H1 (cell line): ENCODE measurements at regions not wholly inside any gene's neighbourhood (a gene's known extent, or its start where the extent isn't known, plus 50 kb on each side); places are given as distances from the start of the nearest gene placed in this dataset.

Experiments
- BACH1 ChIP-seq: IDR thresholded peaks from 2 replicates; pipeline ENCODE4 v1.6.1; 2012; ENCODE audit warnings: low read length, improper control_type of control experiment
- CEBPB ChIP-seq: IDR thresholded peaks from 2 replicates; pipeline ENCODE4 v1.6.1; 2012; ENCODE audit warnings: low read depth, low read length
- EZH2 ChIP-seq: fragments of 200-600 bp; sonication (generic); IDR thresholded peaks from 2 replicates; pipeline ENCODE4 v1.7.1; 2012; ENCODE audit warnings: low read depth, mild to moderate bottlenecking, moderate library complexity, low read length, inconsistent platforms; ENCODE audit not compliant: severe bottlenecking
- FOSL1 ChIP-seq: IDR thresholded peaks from 2 replicates; pipeline ENCODE4 v1.6.1; 2011; ENCODE audit warnings: mild to moderate bottlenecking, low read depth, low read length, moderate library complexity; ENCODE audit not compliant: insufficient read depth
- HDAC2 ChIP-seq, 2 experiments: fragments of 300-600 bp in 1 of 2; sonication (generic) in 1 of 2; IDR thresholded peaks; 2 replicates each; pipeline ENCODE4 v1.6.1; 2011 to 2012; ENCODE audit warnings: low read depth in 2 of 2, low read length in 2 of 2, mild to moderate bottlenecking in 2 of 2, moderate library complexity in 2 of 2, borderline replicate concordance in 1 of 2, inconsistent platforms in 1 of 2
- JUN ChIP-seq: IDR thresholded peaks from 2 replicates; pipeline ENCODE4 v1.6.1; 2011; ENCODE audit warnings: low read depth, mild to moderate bottlenecking, improper control_type of control experiment, low read length
- POLR2A ChIP-seq, 2 experiments: IDR thresholded peaks; 1 replicate in 1 of 2; 2 replicates in 1 of 2; pipeline ENCODE4 v1.6.1; 2011; ENCODE audit warnings: low read depth in 2 of 2, low read length in 2 of 2, mild to moderate bottlenecking in 2 of 2; ENCODE audit errors: control extremely low read depth in 1 of 2
- RAD21 ChIP-seq, 2 experiments: IDR thresholded peaks in 1 of 2; conservative IDR thresholded peaks in 1 of 2; 2 replicates each; pipeline ENCODE4 v1.6.1; 2011; ENCODE audit warnings: low read depth in 2 of 2, low read length in 2 of 2, improper control_type of control experiment in 1 of 2, inconsistent platforms in 1 of 2, mild to moderate bottlenecking in 1 of 2, moderate library complexity in 1 of 2
- SP1 ChIP-seq: IDR thresholded peaks from 2 replicates; pipeline ENCODE4 v1.6.1; 2011; ENCODE audit warnings: low read depth, low read length
- TAF1 ChIP-seq: IDR thresholded peaks from 2 replicates; pipeline ENCODE4 v1.6.1; 2011; ENCODE audit warnings: mild to moderate bottlenecking, low read depth, low read length
- TBP ChIP-seq: IDR thresholded peaks from 2 replicates; pipeline ENCODE4 v1.6.1; 2011; ENCODE audit warnings: low read depth, low read length, improper control_type of control experiment
- YY1 ChIP-seq: IDR thresholded peaks from 2 replicates; pipeline ENCODE4 v1.6.1; 2011; ENCODE audit warnings: low read depth, mild to moderate bottlenecking, low read length
- ZNF274 ChIP-seq: IDR thresholded peaks from 2 replicates; pipeline ENCODE4 v1.7.0; 2012; ENCODE audit warnings: low read length, borderline replicate concordance; ENCODE audit errors: extremely low read depth
- TF ChIP-seq, protein P1 (sequence below), 3 experiments: IDR thresholded peaks; 1 replicate in 2 of 3; 2 replicates in 1 of 3; pipeline versions ENCODE4 v1.5.1 to v1.6.1; 2011; ENCODE audit warnings: low read length in 3 of 3, mild to moderate bottlenecking in 3 of 3, inconsistent platforms in 2 of 3, low read depth in 1 of 3, moderate library complexity in 1 of 3; ENCODE audit not compliant: insufficient read depth in 1 of 3; ENCODE audit errors: control extremely low read depth in 1 of 3

DNA sequence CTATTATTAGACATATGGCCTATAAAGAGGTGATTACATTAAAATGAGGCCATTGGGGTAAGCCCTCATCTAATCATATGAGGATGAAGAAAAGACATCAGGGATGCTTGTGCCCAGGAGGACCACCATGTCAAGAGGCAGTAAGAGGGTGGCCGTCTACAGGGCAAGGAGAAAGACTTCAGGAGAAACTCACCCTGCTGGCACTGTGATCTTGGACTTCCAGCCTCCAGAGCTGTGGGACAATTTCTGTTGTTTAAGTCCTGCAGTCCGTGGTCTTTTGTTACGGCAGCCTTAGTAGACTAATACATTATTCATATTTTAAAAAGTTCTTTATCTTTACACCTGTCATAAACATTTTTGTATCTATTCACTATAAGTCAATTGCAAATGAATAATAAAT lies 290.0 kb downstream of the PRL start:
- TF ChIP-seq FOSL1 (no peak), POLR2A (IDR thresholded peaks at IDR 0.05; ENCODE audit: control extremely low read depth in 1 of 2, low read depth in 2 of 2, low read length in 2 of 2) (no peak), TBP (no peak), EZH2 (no peak), HDAC2 (IDR thresholded peaks at IDR 0.05; ENCODE audit: borderline replicate concordance in 1 of 2, low read depth in 2 of 2, low read length in 2 of 2) (no peak), ZNF274 (no peak), YY1 (no peak), CEBPB (no peak), TAF1 (no peak), JUN (no peak), SP1 (no peak), RAD21 (IDR thresholded peaks at IDR 0.05 in 1 of 2, conservative IDR thresholded peaks at IDR 0.05 in 1 of 2; ENCODE audit: low read depth in 2 of 2, low read length in 2 of 2) (no peak), BACH1 (no peak)
- TF ChIP-seq, protein P1, sequence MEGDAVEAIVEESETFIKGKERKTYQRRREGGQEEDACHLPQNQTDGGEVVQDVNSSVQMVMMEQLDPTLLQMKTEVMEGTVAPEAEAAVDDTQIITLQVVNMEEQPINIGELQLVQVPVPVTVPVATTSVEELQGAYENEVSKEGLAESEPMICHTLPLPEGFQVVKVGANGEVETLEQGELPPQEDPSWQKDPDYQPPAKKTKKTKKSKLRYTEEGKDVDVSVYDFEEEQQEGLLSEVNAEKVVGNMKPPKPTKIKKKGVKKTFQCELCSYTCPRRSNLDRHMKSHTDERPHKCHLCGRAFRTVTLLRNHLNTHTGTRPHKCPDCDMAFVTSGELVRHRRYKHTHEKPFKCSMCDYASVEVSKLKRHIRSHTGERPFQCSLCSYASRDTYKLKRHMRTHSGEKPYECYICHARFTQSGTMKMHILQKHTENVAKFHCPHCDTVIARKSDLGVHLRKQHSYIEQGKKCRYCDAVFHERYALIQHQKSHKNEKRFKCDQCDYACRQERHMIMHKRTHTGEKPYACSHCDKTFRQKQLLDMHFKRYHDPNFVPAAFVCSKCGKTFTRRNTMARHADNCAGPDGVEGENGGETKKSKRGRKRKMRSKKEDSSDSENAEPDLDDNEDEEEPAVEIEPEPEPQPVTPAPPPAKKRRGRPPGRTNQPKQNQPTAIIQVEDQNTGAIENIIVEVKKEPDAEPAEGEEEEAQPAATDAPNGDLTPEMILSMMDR (IDR thresholded peaks at IDR 0.05; ENCODE audit: control extremely low read depth in 1 of 3, insufficient read depth in 1 of 3, low read depth in 1 of 3, low read length in 3 of 3), result no peak
